Hepatocyte (in vitro differentiated cells): ENCODE measurements at regions not wholly inside any gene's neighbourhood (a gene's known extent, or its start where the extent isn't known, plus 50 kb on each side); places are given as distances from the start of the nearest gene placed in this dataset.

ENCODE experiments used
- DNase-seq: peaks from one replicate; pipeline ENCODE4 v3.0.0-alpha.2; 2016; ENCODE audit warnings: low spot score
- H2AFZ ChIP-seq: fragments of 200-600 bp; sonication (generic); 2 replicates; pipeline ENCODE4 v1.6.0; 2016; ENCODE audit warnings: antibody characterized with exemption, mild to moderate bottlenecking
- H3K27ac ChIP-seq: fragments of 200-600 bp; sonication (generic); 2 replicates; pipeline ENCODE4 v1.5.1; 2016; ENCODE audit warnings: mild to moderate bottlenecking
- H3K27me3 ChIP-seq: fragments of 200-600 bp; sonication (generic); 2 replicates; pipeline ENCODE4 v1.6.1; 2016
- H3K36me3 ChIP-seq: fragments of 200-600 bp; sonication (generic); replicated peaks from 2 replicates; pipeline ENCODE4 v1.5.1; 2016; ENCODE audit warnings: low read depth; ENCODE audit not compliant: insufficient read depth
- H3K4me1 ChIP-seq: fragments of 200-600 bp; sonication (generic); 2 replicates; pipeline ENCODE4 v1.5.1; 2016; ENCODE audit warnings: mild to moderate bottlenecking, moderate library complexity; ENCODE audit not compliant: insufficient read depth
- H3K4me2 ChIP-seq: fragments of 200-600 bp; sonication (generic); 2 replicates; pipeline ENCODE4 v1.6.0; 2016
- H3K4me3 ChIP-seq: fragments of 200-600 bp; sonication (generic); 2 replicates; pipeline ENCODE4 v1.5.1; 2016; ENCODE audit warnings: mild to moderate bottlenecking
- H3K79me2 ChIP-seq: fragments of 200-600 bp; sonication (generic); 2 replicates; pipeline ENCODE4 v1.6.0; 2017; ENCODE audit warnings: mild to moderate bottlenecking
- H3K9me2 ChIP-seq: fragments of 200-600 bp; sonication (generic); replicated peaks from 2 replicates; pipeline ENCODE4 v1.6.0; 2017; ENCODE audit warnings: mild to moderate bottlenecking; ENCODE audit not compliant: insufficient read depth
- H3K9me3 ChIP-seq: fragments of 200-600 bp; sonication (generic); 2 replicates; pipeline ENCODE4 v1.5.1; 2016; ENCODE audit warnings: low read depth, mild to moderate bottlenecking
- H4K20me1 ChIP-seq: fragments of 200-600 bp; sonication (generic); 2 replicates; pipeline ENCODE4 v1.6.0; 2016; ENCODE audit warnings: mild to moderate bottlenecking; ENCODE audit not compliant: insufficient read depth, poor library complexity, severe bottlenecking
- CTCF ChIP-seq: fragments of 200-600 bp; sonication (generic); IDR thresholded peaks from 2 replicates; pipeline ENCODE4 v1.5.1; 2016; ENCODE audit warnings: antibody characterized with exemption, mild to moderate bottlenecking; ENCODE audit not compliant: poor library complexity
- EZH2 ChIP-seq: fragments of 200-600 bp; sonication (generic); IDR thresholded peaks from 2 replicates; pipeline ENCODE4 v1.6.1; 2016; ENCODE audit warnings: antibody characterized with exemption, mild to moderate bottlenecking, borderline replicate concordance
- EZH2phosphoT487 ChIP-seq: fragments of 200-600 bp; sonication (generic); IDR thresholded peaks from one replicate; pipeline ENCODE4 v1.6.1; 2018; ENCODE audit warnings: antibody characterized with exemption, mild to moderate bottlenecking, low read depth, moderate library complexity; ENCODE audit not compliant: unreplicated experiment, severe bottlenecking
- WGBS: methylation state at CpG from one replicate; pipeline ENCODE4 v1.1.6; 2016; ENCODE audit warnings: low lambda C conversion rate; ENCODE audit errors: missing lambda C conversion rate; 5-methylcytosine and 5-hydroxymethylcytosine counted together

GRCh38 chr11:92790366-92790765 is 179.1 kb upstream of the MTNR1B start:
- Histone ChIP-seq H3K79me2 (no peaks in the 10 kb centered on the region), H3K9me3 (no peaks in the 10 kb centered on the region), H3K4me1 (no peaks in the 10 kb centered on the region), H3K27me3 (peaks cover 2% of the 10 kb centered on the region), H3K27ac (no peak overlapping the region), H2AFZ (no peak overlapping the region), H4K20me1 (no peaks in the 10 kb centered on the region), H3K36me3 (no peaks in the 10 kb centered on the region), H3K9me2 (no peaks in the 10 kb centered on the region), H3K4me3 (no peak overlapping the region), H3K4me2 (no peak overlapping the region)
- DNase-seq: no peak
- WGBS: 87% methylated on average over 1 of the region's 1 CpG
- TF ChIP-seq EZH2phosphoT487 (no peak), CTCF (no peak), EZH2 (no peak)

GRCh38 chr11:92790926-92791616 is 178.4 kb upstream of the MTNR1B start:
- Histone ChIP-seq H3K27ac (no peak overlapping the region), H3K36me3 (no peaks in the 10 kb centered on the region), H3K27me3 (peaks cover 2% of the 10 kb centered on the region), H4K20me1 (no peaks in the 10 kb centered on the region), H2AFZ (no peak overlapping the region), H3K79me2 (no peaks in the 10 kb centered on the region), H3K4me2 (no peak overlapping the region), H3K4me1 (no peaks in the 10 kb centered on the region), H3K9me3 (no peaks in the 10 kb centered on the region), H3K4me3 (no peak overlapping the region), H3K9me2 (no peaks in the 10 kb centered on the region)
- TF ChIP-seq EZH2 (no peak), CTCF (no peak), EZH2phosphoT487 (no peak)
- DNase-seq: no peak

GRCh38 chr11:92791886-92792285 is 177.6 kb upstream of the MTNR1B start:
- no peaks in the 10 kb centered on the region for H3K9me2 ChIP-seq
- no peaks in the 10 kb centered on the region for H3K4me1 ChIP-seq
- no peaks in the 10 kb centered on the region for H3K79me2 ChIP-seq
- no peaks in the 10 kb centered on the region for H4K20me1 ChIP-seq
- TF ChIP-seq EZH2phosphoT487 (no peak), EZH2 (no peak), CTCF (no peak)
- H3K4me2 ChIP-seq: no peak overlapping the region
- no peak overlapping the region for H3K27ac ChIP-seq
- peaks cover 2% of the 10 kb centered on the region for H3K27me3 ChIP-seq
- 97% methylated on average over 3 of the region's 3 CpGs for WGBS
- no peak for DNase-seq
- H3K9me3 ChIP-seq: no peaks in the 10 kb centered on the region
- H3K4me3 ChIP-seq: no peak overlapping the region
- H2AFZ ChIP-seq: no peak overlapping the region
- no peaks in the 10 kb centered on the region for H3K36me3 ChIP-seq

- H2AFZ ChIP-seq: no peak overlapping the region
- WGBS: 76% methylated on average over 4 of the region's 4 CpGs
- no peak for DNase-seq
- no peaks in the 10 kb centered on the region for H3K4me1 ChIP-seq
- no peaks in the 10 kb centered on the region for H3K9me2 ChIP-seq
- no peaks in the 10 kb centered on the region for H3K9me3 ChIP-seq
- no peak overlapping the region for H3K4me2 ChIP-seq
- no peaks in the 10 kb centered on the region for H3K36me3 ChIP-seq
- H3K79me2 ChIP-seq: no peaks in the 10 kb centered on the region
- H3K27me3 ChIP-seq: peaks cover 2% of the 10 kb centered on the region
- no peaks in the 10 kb centered on the region for H4K20me1 ChIP-seq
- TF ChIP-seq CTCF (no peak), EZH2 (no peak), EZH2phosphoT487 (no peak)
- H3K27ac ChIP-seq: no peak overlapping the region
- no peak overlapping the region for H3K4me3 ChIP-seq
Measured at GRCh38 chr11:92793189-92793588, 176.3 kb upstream of the MTNR1B start.
